Prostate gland (tissue), 2 donors: ENCODE measurements at regions not wholly inside any gene's neighbourhood (a gene's known extent, or its start where the extent isn't known, plus 50 kb on each side); places are given as distances from the start of the nearest gene placed in this dataset.

ENCODE experiments used
- CTCF ChIP-seq, 4 experiments: fragments of 200-600 bp in 2 of 4; fragments of 450-650 bp in 2 of 4; sonication (generic) in 2 of 4; IDR thresholded peaks; 1 replicate in 3 of 4; 2 replicates in 1 of 4; pipeline ENCODE4 v1.5.1; 2016 to 2019; ENCODE audit warnings: antibody characterized with exemption in 4 of 4, mild to moderate bottlenecking in 2 of 4, moderate library complexity in 2 of 4
- POLR2A ChIP-seq: fragments of 450-650 bp; IDR thresholded peaks from one replicate; pipeline ENCODE4 v1.6.1; 2016; ENCODE audit warnings: antibody characterized with exemption, mild to moderate bottlenecking

- no peak for TF ChIP-seq CTCF (IDR thresholded peaks at IDR 0.05)
- TF ChIP-seq POLR2A: no peak
Measured at GRCh38 chr3:177495566-177495965, 298.3 kb upstream of the TBL1XR1 start.
